HG03060 (cell line): ENCODE measurements at regions not wholly inside any gene's neighbourhood (a gene's known extent, or its start where the extent isn't known, plus 50 kb on each side); places are given as distances from the start of the nearest gene placed in this dataset.

ENCODE experiments used
- ATAC-seq: cut with Tn5 transposase; IDR thresholded peaks from one replicate; pipeline ENCODE4 v1.9.1; 2021; ENCODE audit warnings: low read depth, moderate number of reproducible peaks; ENCODE audit not compliant: unreplicated experiment

DNA sequence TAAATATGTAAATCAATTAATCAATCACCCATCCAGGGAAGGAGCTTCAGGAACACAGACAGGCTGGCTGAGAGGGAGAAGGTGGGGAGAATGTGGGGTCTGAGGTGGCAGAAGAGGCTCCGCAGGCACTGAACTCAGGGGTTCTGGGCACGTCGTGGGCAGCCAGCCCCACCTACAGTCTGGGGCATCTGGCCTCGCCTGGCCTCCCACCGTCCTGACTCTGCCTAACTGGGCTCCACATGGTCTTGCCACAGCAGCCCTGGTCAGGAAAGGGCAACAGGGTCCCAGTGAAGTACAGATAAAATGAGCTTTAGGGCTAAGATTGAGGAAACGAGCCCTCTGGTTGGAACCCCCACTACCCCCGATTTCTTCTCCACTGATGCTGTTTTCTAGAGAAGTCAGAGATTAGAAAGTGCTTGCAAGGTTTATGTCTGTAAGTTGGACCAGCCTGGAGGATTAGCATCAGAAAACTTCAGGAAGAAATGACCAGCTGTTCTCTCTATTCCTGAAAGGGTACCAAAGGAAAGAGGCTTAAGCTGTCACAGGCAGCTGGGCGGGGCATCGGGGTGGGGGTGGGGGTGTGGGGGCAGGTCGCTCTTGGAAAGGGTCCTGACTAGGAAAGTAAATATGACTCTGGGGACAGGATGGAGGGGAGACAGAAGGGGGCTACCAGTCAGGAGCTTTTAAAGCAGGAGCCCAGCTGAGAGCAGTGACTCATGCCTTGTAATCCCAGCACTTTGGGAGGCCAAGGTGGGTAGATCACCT, 261.7 kb downstream of the BUD13 start:
- ATAC-seq: no peak

DNA sequence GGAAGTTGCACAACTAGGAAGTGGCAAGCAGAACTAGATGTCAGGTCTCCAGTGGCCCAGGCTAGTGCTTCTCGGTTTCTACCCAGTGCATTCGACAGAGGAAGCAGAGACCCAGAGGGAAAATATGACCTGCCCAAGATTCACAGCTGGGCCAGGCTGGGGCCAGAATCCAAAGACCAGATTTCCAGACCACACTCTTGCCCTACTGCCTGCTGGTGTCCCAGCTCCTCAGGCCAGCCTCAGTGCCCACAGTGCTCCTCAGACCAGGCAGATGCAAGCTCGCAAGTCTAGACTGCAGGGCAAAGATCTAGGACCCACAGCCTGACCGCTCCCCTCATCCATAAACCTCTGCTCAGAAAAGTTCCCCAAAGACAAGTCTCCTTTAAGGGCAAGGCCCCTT, 262.6 kb downstream of the BUD13 start:
- ATAC-seq: no peak

DNA sequence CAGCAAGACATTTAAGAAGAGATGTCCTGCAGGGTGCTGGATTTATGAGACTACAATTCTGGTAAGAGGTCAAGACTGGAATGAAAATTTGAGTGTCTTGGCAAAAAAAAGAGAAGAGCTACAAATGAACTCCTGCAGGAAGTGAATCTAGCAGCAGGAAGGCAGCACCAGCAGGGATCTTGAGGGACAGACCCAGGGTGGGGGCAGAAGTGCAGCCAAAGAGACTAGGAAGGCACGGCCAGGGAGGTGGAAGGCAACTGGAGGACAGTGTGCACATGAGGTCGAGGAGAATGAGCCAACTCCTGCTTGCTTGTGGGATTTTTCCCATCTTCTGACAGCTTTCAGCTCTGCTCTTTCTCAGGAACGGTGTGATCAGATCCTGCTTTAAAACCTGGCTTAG, 263.2 kb downstream of the BUD13 start:
- no peak for ATAC-seq

- ATAC-seq: no peak
Measured at GRCh38 chr11:116507849-116508695, 264.7 kb downstream of the BUD13 start.

- no peak for ATAC-seq
Measured at GRCh38 chr11:116507016-116507415, 265.8 kb downstream of the BUD13 start.

DNA sequence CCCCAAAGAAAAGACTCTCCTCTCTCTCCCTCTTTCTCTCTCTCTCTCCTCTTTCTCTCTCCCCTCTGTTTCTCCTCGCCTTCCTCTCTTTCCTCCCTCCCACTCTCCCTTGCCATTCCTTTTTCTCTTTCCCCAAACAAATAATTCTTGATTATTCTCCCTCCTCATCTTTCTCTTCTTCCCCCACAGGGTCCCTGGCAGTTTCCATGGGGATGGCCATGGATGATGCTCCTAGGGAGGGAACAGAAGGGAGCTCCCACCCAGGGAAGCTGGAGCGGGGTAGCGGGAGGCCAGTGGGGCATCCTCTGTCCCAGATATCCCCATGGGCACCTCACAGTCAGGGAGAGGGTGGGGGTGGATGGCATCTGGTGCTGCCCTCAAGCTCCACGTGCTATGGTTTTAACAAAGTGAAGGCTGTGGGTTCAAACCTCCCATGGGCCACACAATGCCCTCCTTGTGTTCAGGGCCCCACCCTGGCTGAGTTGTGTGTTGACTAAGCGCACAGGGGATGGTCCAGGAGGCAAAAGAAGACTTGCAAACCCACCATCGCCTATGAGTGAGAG, 266.4 kb downstream of the BUD13 start:
- ATAC-seq: no peak

GRCh38 chr11:116505298-116506262, 267.2 kb downstream of the BUD13 start:
- no peak for ATAC-seq

- no peak for ATAC-seq
Measured at GRCh38 chr11:116504541-116505297, 268.1 kb downstream of the BUD13 start.

- no peak for ATAC-seq
Measured at GRCh38 chr11:116503216-116504160, 269.3 kb downstream of the BUD13 start.

- no peak for ATAC-seq
Measured at GRCh38 chr11:116502641-116503061, 270.1 kb downstream of the BUD13 start.

DNA sequence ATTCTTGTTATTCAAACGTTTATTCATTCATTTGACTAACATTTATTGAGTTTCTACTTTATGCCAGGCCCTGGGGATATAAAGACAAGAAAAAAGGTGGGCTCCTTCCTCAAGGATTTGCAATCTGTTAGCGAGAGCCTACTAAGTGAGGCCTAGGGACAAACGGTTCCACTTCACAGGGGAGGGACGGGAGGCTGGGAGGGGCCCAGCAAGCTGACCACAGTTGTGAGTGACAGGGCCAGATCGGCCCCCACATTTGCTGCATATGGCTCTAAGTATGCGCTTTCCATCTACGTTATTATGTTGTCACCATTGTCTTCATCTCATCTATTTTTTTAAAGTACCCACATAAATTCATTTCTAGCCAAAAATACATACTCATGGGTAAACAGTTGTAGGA, 271.1 kb downstream of the BUD13 start:
- ATAC-seq: no peak

- ATAC-seq: no peak
Measured at GRCh38 chr11:116500947-116501602, 271.7 kb downstream of the BUD13 start.

- no peak for ATAC-seq
Measured at GRCh38 chr11:116500026-116500946, 272.5 kb downstream of the BUD13 start.

DNA sequence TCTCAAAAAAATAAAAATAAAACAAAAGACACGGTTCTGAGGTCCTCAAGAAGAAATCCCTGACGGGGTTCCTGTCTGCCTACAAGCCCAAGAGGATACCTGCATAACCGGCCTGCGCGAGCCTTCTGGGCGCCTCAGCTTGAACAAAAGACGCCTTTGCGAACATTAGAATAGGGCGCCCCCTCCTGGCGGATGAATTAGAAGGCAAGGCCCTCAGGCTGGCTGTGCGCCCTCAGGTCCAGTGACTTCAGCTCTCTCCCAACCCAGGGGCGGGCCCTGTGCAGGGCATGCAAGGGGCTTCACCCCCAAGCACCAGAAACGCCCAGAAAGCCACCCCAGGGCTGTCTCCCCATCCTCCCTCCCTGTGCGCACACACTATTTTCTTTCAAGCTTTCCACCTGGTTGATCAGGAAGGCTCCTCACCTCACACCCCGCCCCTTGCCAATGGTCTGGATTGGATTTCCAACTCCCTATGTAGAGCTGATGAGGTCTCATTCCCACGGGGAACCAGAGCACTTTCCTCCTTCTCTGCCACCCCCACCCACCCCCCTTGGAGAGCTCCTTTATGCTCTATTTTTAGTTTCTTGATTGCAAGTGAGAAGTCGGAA, 273.3 kb downstream of the BUD13 start:
- no peak for ATAC-seq

- no peak for ATAC-seq
Measured at GRCh38 chr11:116498161-116498560, 274.6 kb downstream of the BUD13 start.

DNA sequence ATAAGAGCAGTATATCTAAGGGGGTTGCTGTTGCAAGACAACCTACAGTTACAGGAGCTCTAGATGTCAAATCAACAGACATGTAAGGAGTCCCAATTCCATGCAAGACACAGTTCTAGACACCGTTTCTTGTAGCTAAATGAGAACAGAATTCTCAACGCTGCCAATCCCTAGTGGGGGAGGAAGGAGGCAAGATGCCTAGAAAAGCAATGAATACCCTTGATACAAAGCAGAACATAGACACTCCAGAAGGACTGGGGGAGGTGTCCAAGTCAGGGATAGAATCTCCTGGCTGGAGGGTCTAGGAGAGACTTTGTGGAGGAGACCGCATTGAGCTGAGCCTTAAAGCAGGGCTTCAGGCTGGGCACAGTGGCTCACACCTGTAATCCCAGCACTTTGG, 280.2 kb downstream of the BUD13 start:
- no peak for ATAC-seq
